Left renal cortex interstitium (tissue), 4 donors: ENCODE measurements at regions not wholly inside any gene's neighbourhood (a gene's known extent, or its start where the extent isn't known, plus 50 kb on each side); places are given as distances from the start of the nearest gene placed in this dataset.

Experiments
- DNase-seq, 4 donors: peaks; one replicate each; pipeline ENCODE4 v3.0.0-alpha.2; 2013; ENCODE audit warnings: low read depth in 4 of 4, low spot score in 2 of 4, missing footprints in 1 of 4

GRCh38 chr1:84090447-84091245 is 53.4 kb upstream of the PRKACB start:
- DNase-seq, result no peak

- no peak for DNase-seq
Observed at GRCh38 chr1:84089867-84090266, 54.2 kb upstream of the PRKACB start.

GRCh38 chr1:84089465-84089864 is 54.6 kb upstream of the PRKACB start:
- no peak for DNase-seq

GRCh38 chr1:84086616-84087015 is 57.5 kb upstream of the PRKACB start:
- DNase-seq, result no peak

- DNase-seq, result no peak
Observed at GRCh38 chr1:84086189-84086588, 57.9 kb upstream of the PRKACB start.

GRCh38 chr1:84083307-84083706 is 60.8 kb upstream of the PRKACB start:
- no peak for DNase-seq

- peak in 3 of 4 donors; percentile 13 to 20 (median 15) for DNase-seq
Observed at GRCh38 chr1:84078842-84079202, 65.2 kb upstream of the PRKACB start.

GRCh38 chr1:84078108-84078841 is 65.8 kb upstream of the PRKACB start:
- DNase-seq, result peak; percentile 32 to 65 (median 47)

GRCh38 chr1:84077476-84078107 is 66.5 kb upstream of the PRKACB start:
- peak; percentile 65 to 83 (median 74) for DNase-seq

GRCh38 chr1:84073266-84073665 is 70.8 kb upstream of the PRKACB start:
- no peak for DNase-seq

- no peak for DNase-seq
Observed at GRCh38 chr1:84069236-84069845, 70.4 kb upstream of the TTLL7 start.

GRCh38 chr1:84062496-84062895 is 63.6 kb upstream of the TTLL7 start:
- DNase-seq, result no peak

GRCh38 chr1:84061336-84061735 is 62.4 kb upstream of the TTLL7 start:
- no peak for DNase-seq

- DNase-seq, result no peak
Observed at GRCh38 chr1:84060781-84061180, 61.8 kb upstream of the TTLL7 start.

- DNase-seq, result no peak
Observed at GRCh38 chr1:84048820-84049219, 49.9 kb upstream of the TTLL7 start.
